Mesodermal cell (in vitro differentiated cells): ENCODE measurements at regions not wholly inside any gene's neighbourhood (a gene's known extent, or its start where the extent isn't known, plus 50 kb on each side); places are given as distances from the start of the nearest gene placed in this dataset.
A peak's percentile ranks its signal among the peaks of the same experiment; 100 is the strongest.
"Not testable (repeated sequence)": the region's sequence is repeated elsewhere in the genome, so short reads cannot be mapped to it uniquely, and the experiment has no call there.

Experiments used
- H3K27ac ChIP-seq: 2 replicates; pipeline ENCODE4 v1.7.0; 2013; ENCODE audit warnings: mild to moderate bottlenecking, low read depth, low read length, moderate library complexity; ENCODE audit not compliant: severe bottlenecking
- H3K36me3 ChIP-seq: 2 replicates; pipeline ENCODE4 v1.7.1; 2013; ENCODE audit warnings: mild to moderate bottlenecking, low read length, moderate library complexity; ENCODE audit not compliant: control insufficient read depth, insufficient read depth
- H3K4me1 ChIP-seq: one replicate; pipeline ENCODE4 v1.7.1; 2013; ENCODE audit warnings: mild to moderate bottlenecking, low read length; ENCODE audit not compliant: insufficient read depth, control insufficient read depth, poor library complexity, severe bottlenecking
- H3K4me3 ChIP-seq: 2 replicates; pipeline ENCODE4 v1.7.0; 2013; ENCODE audit warnings: low read length, control low read depth, mild to moderate bottlenecking; ENCODE audit not compliant: insufficient read depth, poor library complexity, severe bottlenecking; ENCODE audit errors: extremely low read depth
- H3K9me3 ChIP-seq: 2 replicates; pipeline ENCODE4 v1.7.1; 2013; ENCODE audit warnings: mild to moderate bottlenecking, low read length, moderate library complexity; ENCODE audit not compliant: control insufficient read depth
- WGBS, 2 experiments: methylation state at CpG; one replicate each; pipeline ENCODE4 v1.1.5; 2013; ENCODE audit warnings: missing lambda C conversion rate in 2 of 2; ENCODE audit not compliant: insufficient coverage in 2 of 2; 5-methylcytosine and 5-hydroxymethylcytosine counted together

DNA sequence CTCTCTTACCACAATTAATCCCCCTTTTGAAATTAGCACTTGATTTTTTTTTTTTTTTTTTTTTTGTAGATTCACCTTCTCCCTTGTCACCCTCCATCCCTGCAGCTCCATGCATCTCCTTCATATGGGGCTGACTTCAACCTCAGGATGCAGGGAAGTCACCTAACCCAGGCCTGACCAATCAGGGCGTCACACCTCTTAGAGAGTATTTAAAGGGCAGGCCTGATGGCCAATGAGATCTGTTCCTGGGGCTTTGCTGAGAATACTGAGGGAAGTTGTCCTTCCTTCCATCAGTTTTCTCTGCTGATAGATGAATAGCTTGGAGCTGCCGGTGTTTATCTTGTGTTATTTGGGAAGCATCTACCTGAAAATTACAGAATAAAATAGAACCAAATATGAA is 1104.7 kb upstream of the TMEM132C start:
- no peak overlapping the region for H3K27ac ChIP-seq
- H3K9me3 ChIP-seq, result no peaks in the 10 kb centered on the region
- 100% methylated on average over 1 of the region's 2 CpGs for WGBS, 2 experiments
- no peak overlapping the region for H3K4me3 ChIP-seq
- no peaks in the 10 kb centered on the region for H3K36me3 ChIP-seq
- H3K4me1 ChIP-seq, result peaks cover 7% of the 10 kb centered on the region

GRCh38 chr12:127162902-127163301 is 1104.1 kb upstream of the TMEM132C start:
- Histone ChIP-seq H3K4me1 (peaks cover 7% of the 10 kb centered on the region), H3K4me3 (no peak overlapping the region), H3K27ac (no peak overlapping the region), H3K36me3 (no peaks in the 10 kb centered on the region), H3K9me3 (no peaks in the 10 kb centered on the region)
- WGBS, 2 experiments, result no CpG with 5 or more reads among the region's 1 CpG

DNA sequence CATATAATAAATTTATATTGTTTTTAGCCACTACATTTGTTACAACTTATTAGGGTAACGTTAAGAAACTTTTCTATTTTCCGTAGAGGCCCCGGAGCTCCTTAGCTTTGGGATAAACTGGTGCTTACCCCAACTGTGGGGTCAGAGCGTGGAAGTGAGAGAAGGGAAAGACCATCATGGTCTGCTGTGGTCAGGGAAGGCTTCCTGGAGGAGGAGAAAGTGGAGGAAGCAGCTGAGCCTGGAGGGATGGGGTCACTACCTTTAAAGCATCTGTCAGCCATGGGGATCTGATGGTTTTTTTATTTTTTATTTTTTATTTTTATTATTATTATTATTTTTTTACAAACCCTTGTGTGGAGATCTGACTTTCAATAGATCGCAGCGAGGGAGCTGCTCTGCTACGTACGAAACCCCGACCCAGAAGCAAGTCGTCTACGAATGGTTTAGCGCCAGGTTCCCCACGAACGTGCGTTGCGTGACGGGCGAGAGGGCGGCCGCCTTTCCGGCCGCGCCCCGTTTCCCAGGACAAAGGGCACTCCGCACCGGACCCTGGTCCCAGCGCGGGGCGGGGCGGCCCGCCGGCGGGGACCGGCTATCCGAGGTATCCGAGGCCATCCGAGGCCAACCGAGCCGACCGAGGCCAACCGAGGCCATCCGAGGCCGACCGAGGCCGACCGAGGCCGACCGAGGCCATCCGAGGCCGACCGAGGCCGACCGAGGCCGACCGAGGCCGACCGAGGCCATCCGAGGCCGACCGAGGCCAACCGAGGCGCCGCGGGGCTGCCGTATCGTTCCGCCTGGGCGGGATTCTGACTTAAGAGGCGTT is 1101.2 kb upstream of the TMEM132C start:
- peak overlapping the region; percentile 75 for H3K27ac ChIP-seq

GRCh38 chr12:127169321-127170181 is 1097.4 kb upstream of the TMEM132C start:
- H3K4me1 ChIP-seq, result no peaks in the 10 kb centered on the region
- H3K4me3 ChIP-seq, result no peak overlapping the region
- WGBS, 2 experiments, result 85 to 88% methylated on average over 7 to 11 of the region's 15 CpGs

More for the DNA sequence above, 1101.2 kb upstream of the TMEM132C start:
- Histone ChIP-seq H3K9me3 (no peaks in the 10 kb centered on the region), H3K36me3 (no peaks in the 10 kb centered on the region), H3K4me3 (peak overlapping the region; percentile 37), H3K4me1 (peaks cover 7% of the 10 kb centered on the region)
- WGBS, 2 experiments, result 0 to 4% methylated on average over 52 to 68 of the region's 69 CpGs

GRCh38 chr12:127170226-127171180 is 1096.5 kb upstream of the TMEM132C start:
- H3K4me3 ChIP-seq, result no peak overlapping the region
- peaks cover 5% of the 10 kb centered on the region for H3K9me3 ChIP-seq
- no peaks in the 10 kb centered on the region for H3K36me3 ChIP-seq
- WGBS, 2 experiments, result 78 to 79% methylated on average over 5 of the region's 7 CpGs
- H3K27ac ChIP-seq, result no peak overlapping the region
- H3K4me1 ChIP-seq, result no peaks in the 10 kb centered on the region

More at GRCh38 chr12:127169321-127170181, 1097.4 kb upstream of the TMEM132C start:
- no peak overlapping the region for H3K27ac ChIP-seq
- H3K9me3 ChIP-seq, result peaks cover 5% of the 10 kb centered on the region
- no peaks in the 10 kb centered on the region for H3K36me3 ChIP-seq

- H3K4me3 ChIP-seq, result no peak overlapping the region
- H3K27ac ChIP-seq, result no peak overlapping the region
- H3K36me3 ChIP-seq, result no peaks in the 10 kb centered on the region
- no peaks in the 10 kb centered on the region for H3K4me1 ChIP-seq
- WGBS, 2 experiments, result 97 to 100% methylated on average over 3 to 4 of the region's 4 CpGs
- H3K9me3 ChIP-seq, result peaks cover 17% of the 10 kb centered on the region
These were observed 1094.1 kb upstream of the TMEM132C start for GRCh38 chr12:127172861-127173260.

GRCh38 chr12:127173971-127174370 is 1093.0 kb upstream of the TMEM132C start:
- not testable (repeated sequence) for H3K36me3 ChIP-seq, H3K27ac ChIP-seq, H3K4me3 ChIP-seq, H3K4me1 ChIP-seq
- 100% methylated on average over 1 of the region's 1 CpG for WGBS, 2 experiments
- H3K9me3 ChIP-seq, result peaks cover 28% of the 10 kb centered on the region

GRCh38 chr12:127174881-127175280 is 1092.1 kb upstream of the TMEM132C start:
- H3K4me1 ChIP-seq, result no peaks in the 10 kb centered on the region
- 73 to 95% methylated on average over 4 to 5 of the region's 6 CpGs for WGBS, 2 experiments
- peaks cover 28% of the 10 kb centered on the region for H3K9me3 ChIP-seq

GRCh38 chr12:127175361-127175760 is 1091.6 kb upstream of the TMEM132C start:
- 71 to 75% methylated on average over 1 to 2 of the region's 4 CpGs for WGBS, 2 experiments
- Histone ChIP-seq H3K36me3 (no peaks in the 10 kb centered on the region), H3K4me3 (no peak overlapping the region), H3K4me1 (no peaks in the 10 kb centered on the region), H3K9me3 (peaks cover 28% of the 10 kb centered on the region), H3K27ac (no peak overlapping the region)

More at GRCh38 chr12:127174881-127175280, 1092.1 kb upstream of the TMEM132C start:
- Histone ChIP-seq H3K27ac (no peak overlapping the region), H3K36me3 (no peaks in the 10 kb centered on the region), H3K4me3 (no peak overlapping the region)

GRCh38 chr12:127176804-127177203 is 1090.2 kb upstream of the TMEM132C start:
- H3K27ac ChIP-seq, result no peak overlapping the region
- H3K9me3 ChIP-seq, result peaks cover 28% of the 10 kb centered on the region
- no peaks in the 10 kb centered on the region for H3K36me3 ChIP-seq
- H3K4me3 ChIP-seq, result no peak overlapping the region
- H3K4me1 ChIP-seq, result no peaks in the 10 kb centered on the region
- WGBS, 2 experiments, result 82 to 89% methylated on average over 3 of the region's 4 CpGs
